Lower leg skin (tissue), 4 donors: ENCODE measurements at regions not wholly inside any gene's neighbourhood (a gene's known extent, or its start where the extent isn't known, plus 50 kb on each side); places are given as distances from the start of the nearest gene placed in this dataset.

Experiments
- DNase-seq, 2 donors: peaks; one replicate each; pipeline ENCODE4 v3.0.0-alpha.2; 2019; ENCODE audit warnings: low spot score in 2 of 2
- H3K4me3 ChIP-seq: fragments of 200-600 bp; sonication (generic); 2 replicates; pipeline ENCODE4 v1.5.1; 2017; ENCODE audit warnings: mild to moderate bottlenecking, low read depth; ENCODE audit not compliant: poor library complexity, severe bottlenecking
- POLR2A ChIP-seq, 2 donors: fragments of 450-650 bp; IDR thresholded peaks; one replicate each; pipeline ENCODE4 v1.6.1; 2016 to 2017; ENCODE audit warnings: antibody characterized with exemption in 2 of 2, mild to moderate bottlenecking in 1 of 2, moderate library complexity in 1 of 2
- WGBS, 2 donors: methylation state at CpG; one replicate each; pipeline ENCODE4 v1.1.5; 2018; 5-methylcytosine and 5-hydroxymethylcytosine counted together
- intact Hi-C: fragments of 100-400 bp; cut with DNase I; formaldehyde crosslinking; loops from one replicate; pipeline ENCODE4 v1.15.0; 2023; ENCODE audit warnings: low total_unique reads
- TF ChIP-seq, protein P1 (sequence below), 3 donors: fragments of 450-650 bp; IDR thresholded peaks; one replicate each; pipeline ENCODE4 v1.5.1; 2016; ENCODE audit warnings: antibody characterized with exemption in 3 of 3, mild to moderate bottlenecking in 3 of 3, moderate library complexity in 2 of 3

DNA sequence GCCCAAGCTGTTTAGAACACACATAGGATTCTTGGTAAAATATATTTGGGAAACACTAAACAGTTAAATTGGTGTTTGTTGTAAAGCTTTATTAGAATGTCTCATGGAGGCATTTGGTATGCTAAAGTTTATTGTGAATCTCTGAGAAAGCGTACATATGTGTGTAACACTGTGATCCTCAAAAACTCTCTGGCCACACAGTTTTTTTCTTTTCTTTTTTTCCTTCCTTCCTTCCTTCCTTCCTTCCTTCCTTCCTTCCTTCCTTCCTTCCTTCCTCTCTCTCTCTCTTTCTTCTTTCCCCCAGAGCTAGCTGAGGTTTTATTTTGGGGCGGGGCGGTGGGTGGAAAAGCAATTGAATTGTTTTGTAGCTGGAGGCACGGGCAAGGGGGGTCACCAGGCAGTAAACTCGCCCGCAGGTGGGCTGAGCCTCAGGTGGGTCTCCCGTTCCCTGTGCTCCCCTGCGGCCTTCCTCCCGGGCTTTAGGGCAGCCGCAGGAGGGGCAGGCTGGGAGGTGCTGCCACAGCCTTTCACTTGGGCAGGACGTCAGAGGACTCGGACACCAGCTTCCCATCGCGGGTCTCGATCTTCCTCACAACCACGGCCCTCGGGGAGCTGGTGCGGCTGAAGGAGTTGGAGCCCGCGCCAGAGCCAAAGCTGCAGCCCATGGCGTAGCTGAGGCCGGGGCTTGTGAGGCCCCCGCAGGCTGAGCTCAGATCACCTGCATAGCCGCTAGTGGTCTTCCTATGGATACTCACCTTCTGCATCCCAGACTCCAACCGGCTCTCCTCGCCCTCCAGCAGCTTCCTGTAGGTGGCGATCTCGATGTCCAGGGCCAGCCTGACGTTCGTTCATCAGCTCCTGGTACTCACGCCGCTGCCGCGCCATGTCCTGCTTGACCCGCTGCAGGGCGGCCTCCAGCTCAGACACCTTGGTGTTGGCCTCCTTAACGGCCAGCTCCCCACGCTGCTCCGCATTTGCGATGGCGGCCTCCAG, 459.0 kb downstream of the GATA3 start:
- no peak overlapping the region for H3K4me3 ChIP-seq
- DNase-seq = no peak
- intact Hi-C loops = no loop called here
- 90 to 94% methylated on average over 23 to 38 of the region's 41 CpGs for WGBS, 2 donors
- no peak for TF ChIP-seq POLR2A (IDR thresholded peaks at IDR 0.05)
- TF ChIP-seq, protein P1, sequence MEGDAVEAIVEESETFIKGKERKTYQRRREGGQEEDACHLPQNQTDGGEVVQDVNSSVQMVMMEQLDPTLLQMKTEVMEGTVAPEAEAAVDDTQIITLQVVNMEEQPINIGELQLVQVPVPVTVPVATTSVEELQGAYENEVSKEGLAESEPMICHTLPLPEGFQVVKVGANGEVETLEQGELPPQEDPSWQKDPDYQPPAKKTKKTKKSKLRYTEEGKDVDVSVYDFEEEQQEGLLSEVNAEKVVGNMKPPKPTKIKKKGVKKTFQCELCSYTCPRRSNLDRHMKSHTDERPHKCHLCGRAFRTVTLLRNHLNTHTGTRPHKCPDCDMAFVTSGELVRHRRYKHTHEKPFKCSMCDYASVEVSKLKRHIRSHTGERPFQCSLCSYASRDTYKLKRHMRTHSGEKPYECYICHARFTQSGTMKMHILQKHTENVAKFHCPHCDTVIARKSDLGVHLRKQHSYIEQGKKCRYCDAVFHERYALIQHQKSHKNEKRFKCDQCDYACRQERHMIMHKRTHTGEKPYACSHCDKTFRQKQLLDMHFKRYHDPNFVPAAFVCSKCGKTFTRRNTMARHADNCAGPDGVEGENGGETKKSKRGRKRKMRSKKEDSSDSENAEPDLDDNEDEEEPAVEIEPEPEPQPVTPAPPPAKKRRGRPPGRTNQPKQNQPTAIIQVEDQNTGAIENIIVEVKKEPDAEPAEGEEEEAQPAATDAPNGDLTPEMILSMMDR (IDR thresholded peaks at IDR 0.05) = no peak

DNA sequence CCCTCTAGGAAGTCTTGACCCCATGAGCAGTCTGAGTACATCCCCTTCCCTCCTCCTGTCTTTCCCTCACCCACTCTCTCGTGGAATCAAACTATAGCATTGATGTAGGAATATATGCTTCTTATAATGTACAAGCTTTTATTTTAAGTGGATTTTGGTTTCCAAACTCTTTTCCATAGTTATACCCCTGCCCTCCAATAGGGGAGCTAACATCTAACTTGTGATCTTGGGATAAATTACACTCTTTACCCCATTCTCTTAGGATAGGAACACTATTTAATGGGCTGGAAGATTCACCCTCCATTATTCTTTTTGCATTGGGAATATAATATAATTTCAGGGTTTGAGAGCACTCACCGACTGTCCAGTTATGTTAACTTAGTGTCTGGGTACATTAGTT, 465.9 kb downstream of the GATA3 start:
- WGBS, 2 donors = 60 to 68% methylated on average over 2 of the region's 2 CpGs
- intact Hi-C loops = no loop called here
- no peak for DNase-seq
- H3K4me3 ChIP-seq = no peak overlapping the region
- TF ChIP-seq POLR2A (IDR thresholded peaks at IDR 0.05) = no peak
- TF ChIP-seq, protein P1 (IDR thresholded peaks at IDR 0.05) = no peak

DNA sequence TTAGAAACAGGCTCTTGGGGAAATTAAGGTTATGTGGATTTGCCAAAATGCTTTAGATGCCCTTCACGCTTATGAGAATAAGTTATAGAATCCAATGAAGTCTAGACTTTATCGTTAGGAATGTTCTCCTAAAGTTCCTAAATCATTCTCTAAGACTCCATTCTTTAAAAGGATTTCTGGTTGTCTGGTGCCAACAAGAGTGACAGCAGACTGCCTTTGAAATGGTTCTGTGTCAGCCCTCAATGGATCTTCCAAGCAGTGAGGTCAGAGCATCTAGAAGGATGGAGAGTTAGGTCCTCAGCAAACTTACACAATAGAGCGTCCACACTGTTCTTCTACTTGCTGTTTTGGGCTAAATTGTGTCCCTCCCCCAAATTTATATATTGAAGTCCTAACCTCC, 473.3 kb downstream of the GATA3 start:
- no peak for DNase-seq
- 92 to 98% methylated on average over 3 of the region's 3 CpGs for WGBS, 2 donors
- no peak overlapping the region for H3K4me3 ChIP-seq
- TF ChIP-seq POLR2A (IDR thresholded peaks at IDR 0.05) = no peak
- TF ChIP-seq, protein P1 (IDR thresholded peaks at IDR 0.05) = no peak
- intact Hi-C loops = no loop called here

DNA sequence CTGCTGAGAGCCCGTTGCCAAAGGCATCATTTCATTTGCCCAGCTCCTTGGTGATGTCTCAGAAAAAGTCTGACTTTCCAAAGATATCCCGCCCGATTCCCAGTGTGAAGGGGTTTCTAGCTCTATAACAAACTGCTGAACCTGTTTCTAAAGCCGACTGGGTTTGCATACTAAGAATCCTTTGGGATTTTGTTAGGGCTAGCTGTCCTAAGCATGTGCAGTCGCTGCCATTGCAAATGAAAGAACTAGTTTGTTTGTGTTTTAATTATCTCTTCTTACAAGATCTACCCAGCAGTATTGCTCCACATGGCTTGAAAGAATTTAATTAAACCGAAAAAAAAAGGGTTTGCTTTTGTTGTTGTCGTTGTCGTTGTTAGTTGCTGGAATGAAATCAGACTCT, 476.6 kb downstream of the GATA3 start:
- TF ChIP-seq, protein P1 (IDR thresholded peaks at IDR 0.05) = no peak
- no peak for TF ChIP-seq POLR2A (IDR thresholded peaks at IDR 0.05)
- DNase-seq = no peak
- no peak overlapping the region for H3K4me3 ChIP-seq
- WGBS, 2 donors = 78 to 80% methylated on average over 8 of the region's 8 CpGs
- intact Hi-C loops = no loop called here

DNA sequence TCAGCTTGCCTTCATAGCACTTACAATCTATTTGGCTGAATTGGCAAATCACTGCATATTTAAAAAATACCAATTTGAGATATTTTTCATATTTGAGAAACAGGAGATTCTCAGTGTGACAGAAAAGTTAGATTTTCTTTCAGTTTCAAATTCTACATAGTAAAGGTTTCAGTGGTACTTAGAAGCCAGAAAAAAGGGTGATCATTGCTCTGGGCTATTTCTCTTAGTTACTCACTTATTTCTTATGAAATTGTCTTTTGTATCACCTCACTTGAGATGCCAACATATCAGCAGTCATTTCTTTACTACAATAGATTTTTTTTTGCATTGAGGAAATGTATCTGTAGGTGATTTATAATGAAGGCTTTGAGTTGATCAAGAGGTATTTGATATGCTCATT, 478.2 kb downstream of the GATA3 start:
- no peak for DNase-seq
- intact Hi-C loops = no loop called here
- no peak overlapping the region for H3K4me3 ChIP-seq
- TF ChIP-seq, protein P1 (IDR thresholded peaks at IDR 0.05) = no peak
- TF ChIP-seq POLR2A (IDR thresholded peaks at IDR 0.05) = no peak
